D721Med (cell line): ENCODE measurements at regions not wholly inside any gene's neighbourhood (a gene's known extent, or its start where the extent isn't known, plus 50 kb on each side); places are given as distances from the start of the nearest gene placed in this dataset.

Experiments
- DNase-seq: peaks from one replicate; pipeline ENCODE4 v3.0.0; 2011; ENCODE audit warnings: low spot score; ENCODE audit not compliant: insufficient read length
- FAIRE-seq: peaks from 2 replicates; lab custom pipeline; 2011; peaks lifted over from hg19 to GRCh38; lab: Jason Lieb, UNC
- CTCF ChIP-seq: IDR thresholded peaks from 2 replicates; pipeline ENCODE4 v1.5.1; 2012; ENCODE audit warnings: mild to moderate bottlenecking, control low read depth; ENCODE audit not compliant: insufficient read depth; ENCODE audit errors: missing control alignments

GRCh38 chr2:224206816-224207215, 167.7 kb upstream of the SERPINE2 start:
- DNase-seq (no peak), FAIRE-seq (no peak)

GRCh38 chr2:224202281-224202865, 163.3 kb upstream of the SERPINE2 start:
- TF ChIP-seq CTCF, result no peak
- FAIRE-seq (no peak), DNase-seq (no peak)

More at GRCh38 chr2:224206816-224207215, 167.7 kb upstream of the SERPINE2 start:
- TF ChIP-seq CTCF, result no peak

- FAIRE-seq, result no peak
- TF ChIP-seq CTCF, result no peak
- no peak for DNase-seq
Measured at GRCh38 chr2:224198436-224198835, 159.3 kb upstream of the SERPINE2 start.

- TF ChIP-seq CTCF, result no peak
- DNase-seq, result no peak
- no peak for FAIRE-seq
Measured at GRCh38 chr2:224196810-224197209, 157.7 kb upstream of the SERPINE2 start.

- FAIRE-seq (no peak), DNase-seq (no peak)
- TF ChIP-seq CTCF, result no peak
Measured at GRCh38 chr2:224195925-224196571, 157.0 kb upstream of the SERPINE2 start.

- FAIRE-seq (no peak), DNase-seq (no peak)
- no peak for TF ChIP-seq CTCF
Measured at GRCh38 chr2:224194161-224194560, 155.1 kb upstream of the SERPINE2 start.

- FAIRE-seq (no peak), DNase-seq (no peak)
Measured at GRCh38 chr2:224191465-224191864, 152.4 kb upstream of the SERPINE2 start.

More at GRCh38 chr2:224191465-224191864, 152.4 kb upstream of the SERPINE2 start:
- no peak for TF ChIP-seq CTCF
